ENCODE measurements at regions not wholly inside any gene's neighbourhood (a gene's known extent, or its start where the extent isn't known, plus 50 kb on each side); places are given as distances from the start of the nearest gene placed in this dataset.
"Not testable (repeated sequence)": the region's sequence is repeated elsewhere in the genome, so short reads cannot be mapped to it uniquely, and the experiment has no call there.

DNA sequence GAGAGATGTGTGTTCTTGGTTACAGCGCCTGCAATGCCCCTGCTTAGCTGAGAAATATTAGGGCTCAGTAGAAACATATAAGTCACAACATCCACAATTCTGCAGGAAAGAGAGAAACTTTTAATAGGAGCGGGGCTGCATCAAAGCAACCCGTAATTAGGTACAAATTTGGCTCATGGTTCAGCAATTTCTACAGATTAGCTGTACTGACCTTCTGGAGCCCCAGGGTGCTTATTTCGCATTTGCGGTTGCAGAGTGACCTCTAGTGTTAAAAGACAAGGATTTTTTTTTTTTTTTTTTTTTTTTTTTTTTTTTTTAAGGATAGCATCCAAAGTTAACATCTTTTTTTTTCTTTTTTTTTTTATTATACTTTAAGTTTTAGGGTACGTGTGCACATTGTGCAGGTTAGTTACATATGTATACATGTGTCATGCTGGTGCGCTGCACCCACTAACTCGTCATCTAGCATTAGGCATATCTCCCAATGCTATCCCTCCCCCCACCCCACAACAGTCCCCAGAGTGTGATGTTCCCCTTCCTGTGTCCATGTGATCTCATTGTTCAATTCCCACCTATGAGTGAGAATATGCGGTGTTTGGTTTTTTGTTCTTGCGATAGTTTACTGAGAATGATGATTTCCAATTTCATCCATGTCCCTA lies 334.7 kb downstream of the ARRDC4 start:
- H3K36me3 ChIP-seq (ENCODE audit: control insufficient read depth, insufficient read depth, low read length); CTCF ChIA-PET (ENCODE audit: low intra/inter-chr PET ratio); H3K4me3 ChIP-seq; BruUV-seq (replicated peaks); H2AFZ ChIP-seq (ENCODE audit: low read depth, low read length); H3K9me3 ChIP-seq (replicated peaks; ENCODE audit: control insufficient read depth, insufficient read depth, low read depth, low read length); POLR2A ChIA-PET; H3K9me1 ChIP-seq (ENCODE audit: control insufficient read depth, insufficient read depth, low read length); H3K4me1 ChIP-seq (replicated peaks in 1 of 2; ENCODE audit: control insufficient read depth in 2 of 2, insufficient read depth in 2 of 2, low read length in 2 of 2); H3K9ac ChIP-seq (ENCODE audit: insufficient read depth in 1 of 2, low read depth in 2 of 2, low read length in 2 of 2); H3K27ac ChIP-seq (ENCODE audit: extremely low read depth, low read depth, low read length); H4K20me1 ChIP-seq (replicated peaks; ENCODE audit: control insufficient read depth, insufficient read depth, low read length); H3K4me2 ChIP-seq (ENCODE audit: insufficient read depth, low read length); H3K79me2 ChIP-seq (ENCODE audit: control insufficient read depth, insufficient read depth, low read length): not testable (repeated sequence)
- FAIRE-seq (peak; percentile 65), ATAC-seq (peak; percentile 65), DNase-seq (ENCODE audit: extremely low read depth in 1 of 4, low spot score in 3 of 4) (peak; percentile 39 to 51 (median 49))
- intact Hi-C loops (cut with micrococcal nuclease) (loop anchor here (1.0 to 10.0 kb wide), 2 partner anchors 391 to 1060 kb away; no protein-coding TSS in a partner anchor), in situ Hi-C loops (cut with MboI) (loop anchor here (25.0 kb wide), 1 partner anchor 383 kb away; no protein-coding TSS in a partner anchor)
- WGBS (ENCODE audit: insufficient coverage, low coverage, missing lambda C conversion rate) = 6% methylated on average over 5 of the region's 10 CpGs
- peak; percentile 97 for TF ChIP-seq ZNF384 (IDR thresholded peaks at IDR 0.05; ENCODE audit: low read depth, low read length)
- TF ChIP-seq SMC3 (conservative IDR thresholded peaks at IDR 0.05; ENCODE audit: insufficient read depth, low read depth, low read length) = 0 out of 2 replicates have a peak, but pooled peaks have one; percentile 22
- TF ChIP-seq, protein P1, sequence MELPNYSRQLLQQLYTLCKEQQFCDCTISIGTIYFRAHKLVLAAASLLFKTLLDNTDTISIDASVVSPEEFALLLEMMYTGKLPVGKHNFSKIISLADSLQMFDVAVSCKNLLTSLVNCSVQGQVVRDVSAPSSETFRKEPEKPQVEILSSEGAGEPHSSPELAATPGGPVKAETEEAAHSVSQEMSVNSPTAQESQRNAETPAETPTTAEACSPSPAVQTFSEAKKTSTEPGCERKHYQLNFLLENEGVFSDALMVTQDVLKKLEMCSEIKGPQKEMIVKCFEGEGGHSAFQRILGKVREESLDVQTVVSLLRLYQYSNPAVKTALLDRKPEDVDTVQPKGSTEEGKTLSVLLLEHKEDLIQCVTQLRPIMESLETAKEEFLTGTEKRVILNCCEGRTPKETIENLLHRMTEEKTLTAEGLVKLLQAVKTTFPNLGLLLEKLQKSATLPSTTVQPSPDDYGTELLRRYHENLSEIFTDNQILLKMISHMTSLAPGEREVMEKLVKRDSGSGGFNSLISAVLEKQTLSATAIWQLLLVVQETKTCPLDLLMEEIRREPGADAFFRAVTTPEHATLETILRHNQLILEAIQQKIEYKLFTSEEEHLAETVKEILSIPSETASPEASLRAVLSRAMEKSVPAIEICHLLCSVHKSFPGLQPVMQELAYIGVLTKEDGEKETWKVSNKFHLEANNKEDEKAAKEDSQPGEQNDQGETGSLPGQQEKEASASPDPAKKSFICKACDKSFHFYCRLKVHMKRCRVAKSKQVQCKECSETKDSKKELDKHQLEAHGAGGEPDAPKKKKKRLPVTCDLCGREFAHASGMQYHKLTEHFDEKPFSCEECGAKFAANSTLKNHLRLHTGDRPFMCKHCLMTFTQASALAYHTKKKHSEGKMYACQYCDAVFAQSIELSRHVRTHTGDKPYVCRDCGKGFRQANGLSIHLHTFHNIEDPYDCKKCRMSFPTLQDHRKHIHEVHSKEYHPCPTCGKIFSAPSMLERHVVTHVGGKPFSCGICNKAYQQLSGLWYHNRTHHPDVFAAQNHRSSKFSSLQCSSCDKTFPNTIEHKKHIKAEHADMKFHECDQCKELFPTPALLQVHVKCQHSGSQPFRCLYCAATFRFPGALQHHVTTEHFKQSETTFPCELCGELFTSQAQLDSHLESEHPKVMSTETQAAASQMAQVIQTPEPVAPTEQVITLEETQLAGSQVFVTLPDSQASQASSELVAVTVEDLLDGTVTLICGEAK (IDR thresholded peaks at IDR 0.05) = peak; percentile 31; the same call in 1 of the 2 replicates
- TF ChIP-seq, protein P1 (CRISPR knock-in tag; IDR thresholded peaks at IDR 0.05) = not testable (repeated sequence)
- TF ChIP-seq, protein P2, sequence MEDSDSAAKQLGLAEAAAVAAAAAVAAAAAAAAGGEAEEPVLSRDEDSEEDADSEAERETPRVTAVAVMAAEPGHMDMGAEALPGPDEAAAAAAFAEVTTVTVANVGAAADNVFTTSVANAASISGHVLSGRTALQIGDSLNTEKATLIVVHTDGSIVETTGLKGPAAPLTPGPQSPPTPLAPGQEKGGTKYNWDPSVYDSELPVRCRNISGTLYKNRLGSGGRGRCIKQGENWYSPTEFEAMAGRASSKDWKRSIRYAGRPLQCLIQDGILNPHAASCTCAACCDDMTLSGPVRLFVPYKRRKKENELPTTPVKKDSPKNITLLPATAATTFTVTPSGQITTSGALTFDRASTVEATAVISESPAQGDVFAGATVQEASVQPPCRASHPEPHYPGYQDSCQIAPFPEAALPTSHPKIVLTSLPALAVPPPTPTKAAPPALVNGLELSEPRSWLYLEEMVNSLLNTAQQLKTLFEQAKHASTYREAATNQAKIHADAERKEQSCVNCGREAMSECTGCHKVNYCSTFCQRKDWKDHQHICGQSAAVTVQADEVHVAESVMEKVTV (CRISPR knock-in tag; IDR thresholded peaks at IDR 0.05) = 0 out of 2 replicates have a peak, but pooled peaks have one; percentile 25
- TF ChIP-seq, protein P3, sequence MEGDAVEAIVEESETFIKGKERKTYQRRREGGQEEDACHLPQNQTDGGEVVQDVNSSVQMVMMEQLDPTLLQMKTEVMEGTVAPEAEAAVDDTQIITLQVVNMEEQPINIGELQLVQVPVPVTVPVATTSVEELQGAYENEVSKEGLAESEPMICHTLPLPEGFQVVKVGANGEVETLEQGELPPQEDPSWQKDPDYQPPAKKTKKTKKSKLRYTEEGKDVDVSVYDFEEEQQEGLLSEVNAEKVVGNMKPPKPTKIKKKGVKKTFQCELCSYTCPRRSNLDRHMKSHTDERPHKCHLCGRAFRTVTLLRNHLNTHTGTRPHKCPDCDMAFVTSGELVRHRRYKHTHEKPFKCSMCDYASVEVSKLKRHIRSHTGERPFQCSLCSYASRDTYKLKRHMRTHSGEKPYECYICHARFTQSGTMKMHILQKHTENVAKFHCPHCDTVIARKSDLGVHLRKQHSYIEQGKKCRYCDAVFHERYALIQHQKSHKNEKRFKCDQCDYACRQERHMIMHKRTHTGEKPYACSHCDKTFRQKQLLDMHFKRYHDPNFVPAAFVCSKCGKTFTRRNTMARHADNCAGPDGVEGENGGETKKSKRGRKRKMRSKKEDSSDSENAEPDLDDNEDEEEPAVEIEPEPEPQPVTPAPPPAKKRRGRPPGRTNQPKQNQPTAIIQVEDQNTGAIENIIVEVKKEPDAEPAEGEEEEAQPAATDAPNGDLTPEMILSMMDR (IDR thresholded peaks at IDR 0.05 in 2 of 3, conservative IDR thresholded peaks at IDR 0.05 in 1 of 3; ENCODE audit: insufficient read depth in 2 of 3, low read depth in 1 of 3, low read length in 3 of 3) = peak; percentile 32 to 71 (median 41); a peak in 5 of 6 replicates
- peak; percentile 19 to 31; a peak in 2 of 4 replicates for TF ChIP-seq RAD21 (CRISPR knock-in tag; conservative IDR thresholded peaks at IDR 0.05 in 1 of 2, IDR thresholded peaks at IDR 0.05 in 1 of 2)
- H3K27me3 ChIP-seq (ENCODE audit: control insufficient read depth in 2 of 2, insufficient read depth in 2 of 2, low read length in 2 of 2) = peaks cover 11 to 20% of the 10 kb centered on the region in 2 experiments; a peak in 3 of 5 replicates
